T47D (cell line): ENCODE measurements at regions not wholly inside any gene's neighbourhood (a gene's known extent, or its start where the extent isn't known, plus 50 kb on each side); places are given as distances from the start of the nearest gene placed in this dataset.
"Not testable (repeated sequence)": the region's sequence is repeated elsewhere in the genome, so short reads cannot be mapped to it uniquely, and the experiment has no call there.

Experiments used
- DNase-seq, 2 experiments: peaks; one replicate each; pipeline versions ENCODE4 v3.0.0 to v3.0.0-alpha.2; 2011 to 2012; ENCODE audit warnings: low read depth in 1 of 2, low spot score in 1 of 2
- JUND ChIP-seq: IDR thresholded peaks from 2 replicates; pipeline ENCODE4 v1.6.1; 2012; ENCODE audit warnings: low read depth
- in situ Hi-C: cut with HindIII; loops from 2 replicates; pipeline ENCODE4 v1.10.0; 2016; ENCODE audit warnings: low sequenced_read_pairs, low pct_unique_long_range_greater_than_20kb

- DNase-seq = no peak
- in situ Hi-C loops = no loop called here
- TF ChIP-seq JUND = no peak
Observed at GRCh38 chr5:66277981-66278380, 133.9 kb downstream of the SREK1 start.

GRCh38 chr5:66281294-66281693, 137.2 kb downstream of the SREK1 start:
- TF ChIP-seq JUND = no peak
- DNase-seq = no peak
- in situ Hi-C loops = no loop called here

- in situ Hi-C loops = no loop called here
- no peak for TF ChIP-seq JUND
- DNase-seq = no peak
Observed at GRCh38 chr5:66284588-66285342, 140.7 kb downstream of the SREK1 start.

- in situ Hi-C loops = no loop called here
- TF ChIP-seq JUND = no peak
- DNase-seq = no peak
Observed at GRCh38 chr5:66285343-66285922, 141.3 kb downstream of the SREK1 start.

GRCh38 chr5:66291771-66292170, 147.7 kb downstream of the SREK1 start:
- no peak for TF ChIP-seq JUND
- DNase-seq = no peak
- in situ Hi-C loops = no loop called here

- DNase-seq, in situ Hi-C loops: not testable (repeated sequence)
Observed at GRCh38 chr5:66293851-66294250, 149.8 kb downstream of the SREK1 start.

GRCh38 chr5:66299463-66299862, 155.4 kb downstream of the SREK1 start:
- in situ Hi-C loops = no loop called here
- no peak for DNase-seq
- TF ChIP-seq JUND = no peak

GRCh38 chr5:66302344-66302743, 158.2 kb downstream of the SREK1 start:
- DNase-seq = no peak
- no peak for TF ChIP-seq JUND
- in situ Hi-C loops = no loop called here

- TF ChIP-seq JUND = no peak
- in situ Hi-C loops = no loop called here
Observed at GRCh38 chr5:66306105-66306843, 162.2 kb downstream of the SREK1 start.

GRCh38 chr5:66306844-66307315, 162.8 kb downstream of the SREK1 start:
- no peak for DNase-seq
- in situ Hi-C loops = no loop called here
- no peak for TF ChIP-seq JUND

More at GRCh38 chr5:66306105-66306843, 162.2 kb downstream of the SREK1 start:
- DNase-seq = peak; percentile 65 to 83

GRCh38 chr5:66307647-66308241, 163.6 kb downstream of the SREK1 start:
- no peak for TF ChIP-seq JUND
- in situ Hi-C loops = no loop called here
- DNase-seq = peak; percentile 54 to 81

- no peak for TF ChIP-seq JUND
- in situ Hi-C loops = no loop called here
- DNase-seq = no peak
Observed at GRCh38 chr5:66312266-66312665, 168.2 kb downstream of the SREK1 start.

GRCh38 chr5:66315784-66316183, 171.7 kb downstream of the SREK1 start:
- DNase-seq = no peak
- in situ Hi-C loops = no loop called here
- no peak for TF ChIP-seq JUND
